ENCODE measurements at regions not wholly inside any gene's neighbourhood (a gene's known extent, or its start where the extent isn't known, plus 50 kb on each side); places are given as distances from the start of the nearest gene placed in this dataset.

DNA sequence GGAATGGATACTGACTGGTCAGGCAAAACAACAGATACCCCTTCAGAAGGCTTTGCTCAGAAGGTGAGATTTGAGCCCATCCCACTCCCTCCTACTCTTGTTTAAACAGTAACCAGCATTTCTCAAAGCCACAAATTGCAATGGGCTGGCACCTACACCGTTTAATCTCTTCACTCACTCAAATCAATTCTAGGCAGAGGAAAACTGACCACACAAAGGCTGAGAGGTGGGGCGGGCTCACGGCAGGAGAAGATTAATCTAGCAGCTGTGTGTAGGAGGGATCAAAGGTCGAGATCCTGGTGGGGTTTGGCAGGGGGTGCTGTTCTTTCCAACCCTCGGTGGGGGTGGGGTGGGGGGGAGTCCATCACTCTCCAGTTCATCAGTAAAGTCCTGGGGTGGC is 622.4 kb downstream of the BCOR start:
- CTCF ChIA-PET, result no interaction called here
- H3K36me3 ChIP-seq (ENCODE audit: control insufficient read depth in 1 of 2, insufficient read depth in 2 of 2, low read length in 2 of 2), result no peaks in the 10 kb centered on the region
- no peak for DNase-seq (ENCODE audit: low read depth, low spot score)
- intact Hi-C loops (cut with micrococcal nuclease), result no loop called here
- no peaks in the 10 kb centered on the region for H3K27me3 ChIP-seq (ENCODE audit: insufficient read depth, low read length)
- POLR2A ChIA-PET, result no interaction called here
- H3K9me3 ChIP-seq (ENCODE audit: control insufficient read depth in 1 of 2, insufficient read depth in 1 of 2, low read depth in 1 of 2, low read length in 2 of 2), result no peaks in the 10 kb centered on the region
- H3K4me2 ChIP-seq (ENCODE audit: low read length), result no peak overlapping the region
- H3K9ac ChIP-seq (ENCODE audit: low read length), result no peak overlapping the region
- no peak overlapping the region for H2AFZ ChIP-seq (ENCODE audit: low read depth, low read length, poor library complexity, severe bottlenecking)
- no peak overlapping the region for H3K27ac ChIP-seq (ENCODE audit: low read depth, low read length)
- H3K4me1 ChIP-seq (ENCODE audit: control insufficient read depth in 1 of 2, insufficient read depth in 2 of 2, low read length in 2 of 2), result no peaks in the 10 kb centered on the region
- H3K9me2 ChIP-seq (ENCODE audit: insufficient read depth), result no peaks in the 10 kb centered on the region
- TF ChIP-seq YY1 (IDR thresholded peaks at IDR 0.05; ENCODE audit: extremely low read depth, insufficient replicate concordance, low read depth, low read length) (no peak), FOSL1 (IDR thresholded peaks at IDR 0.05; ENCODE audit: low read depth) (no peak), CBX3 (IDR thresholded peaks at IDR 0.05; ENCODE audit: low read depth) (no peak)
- H3K79me2 ChIP-seq (ENCODE audit: insufficient read depth, low read length), result no peaks in the 10 kb centered on the region
- H4K20me1 ChIP-seq (ENCODE audit: insufficient read depth), result no peaks in the 10 kb centered on the region
- no peak overlapping the region for H3K4me3 ChIP-seq (replicated peaks in 1 of 2; ENCODE audit: low read depth in 1 of 2, low read length in 2 of 2)
- no peak for ATAC-seq
- no TSS peak for BruUV-seq (replicated peaks)
- RAD21 ChIA-PET (ENCODE audit: low non-redundant PET in 1 of 2, low total read pairs in 2 of 2, uncharacterized antibody in 2 of 2, unreplicated experiment in 2 of 2), result no interaction called here

DNA sequence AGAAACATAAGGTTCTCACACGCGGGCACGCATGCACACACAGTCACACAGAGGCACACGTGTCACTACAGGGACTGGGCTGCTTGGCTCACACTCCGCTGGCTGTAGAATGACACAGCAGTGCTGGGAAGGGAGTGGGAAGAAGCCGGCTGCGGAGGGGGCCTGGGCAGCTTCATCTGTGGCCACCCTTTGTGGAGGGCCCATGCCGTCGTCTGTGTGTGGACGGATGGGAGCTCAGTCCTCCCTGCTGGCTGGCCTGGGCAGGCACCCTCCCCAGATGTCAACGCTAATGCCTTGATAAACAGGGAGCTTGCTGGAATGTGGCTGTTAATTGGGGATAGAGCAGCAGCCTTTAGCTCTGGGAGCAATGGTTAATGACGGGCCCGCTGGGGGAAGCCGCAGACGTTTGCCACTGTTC is 621.1 kb downstream of the BCOR start:
- no peak overlapping the region for H3K4me3 ChIP-seq (replicated peaks in 1 of 2; ENCODE audit: low read depth in 1 of 2, low read length in 2 of 2)
- H4K20me1 ChIP-seq (ENCODE audit: insufficient read depth), result no peaks in the 10 kb centered on the region
- POLR2A ChIA-PET, result no interaction called here
- no peaks in the 10 kb centered on the region for H3K9me2 ChIP-seq (ENCODE audit: insufficient read depth)
- CTCF ChIA-PET, result no interaction called here
- H3K27ac ChIP-seq (ENCODE audit: low read depth, low read length), result no peak overlapping the region
- TF ChIP-seq ZFX (IDR thresholded peaks at IDR 0.05) (no peak), POLR2A (IDR thresholded peaks at IDR 0.05; ENCODE audit: borderline replicate concordance, extremely low read depth, insufficient read depth, insufficient read length) (no peak), CBX3 (IDR thresholded peaks at IDR 0.05; ENCODE audit: low read depth) (no peak), FOSL1 (IDR thresholded peaks at IDR 0.05; ENCODE audit: low read depth) (no peak), RAD21 (IDR thresholded peaks at IDR 0.05; ENCODE audit: low read depth) (no peak)
- no peaks in the 10 kb centered on the region for H3K4me1 ChIP-seq (ENCODE audit: control insufficient read depth in 1 of 2, insufficient read depth in 2 of 2, low read length in 2 of 2)
- RAD21 ChIA-PET (ENCODE audit: low non-redundant PET in 1 of 2, low total read pairs in 2 of 2, uncharacterized antibody in 2 of 2, unreplicated experiment in 2 of 2), result no interaction called here
- BruUV-seq (replicated peaks), result no TSS peak
- no peaks in the 10 kb centered on the region for H3K27me3 ChIP-seq (ENCODE audit: insufficient read depth, low read length)
- intact Hi-C loops (cut with micrococcal nuclease), result no loop called here
- no peaks in the 10 kb centered on the region for H3K79me2 ChIP-seq (ENCODE audit: insufficient read depth, low read length)
- H3K4me2 ChIP-seq (ENCODE audit: low read length), result no peak overlapping the region
- H2AFZ ChIP-seq (ENCODE audit: low read depth, low read length, poor library complexity, severe bottlenecking), result no peak overlapping the region
- ATAC-seq (no peak), DNase-seq (ENCODE audit: low read depth, low spot score) (no peak)
- no peaks in the 10 kb centered on the region for H3K36me3 ChIP-seq (ENCODE audit: control insufficient read depth in 1 of 2, insufficient read depth in 2 of 2, low read length in 2 of 2)
- H3K9me3 ChIP-seq (ENCODE audit: control insufficient read depth in 1 of 2, insufficient read depth in 1 of 2, low read depth in 1 of 2, low read length in 2 of 2), result no peaks in the 10 kb centered on the region
- H3K9ac ChIP-seq (ENCODE audit: low read length), result no peak overlapping the region

Data from HCT116 (cell line).